Right lung (tissue), 2 donors: ENCODE measurements at regions not wholly inside any gene's neighbourhood (a gene's known extent, or its start where the extent isn't known, plus 50 kb on each side); places are given as distances from the start of the nearest gene placed in this dataset.

ENCODE experiments used
- DNase-seq, 2 donors: peaks; one replicate each; pipeline ENCODE4 v3.0.0-alpha.2; 2013

GRCh38 chr18:78562531-78562961, 417.1 kb upstream of the SALL3 start:
- no peak for DNase-seq

- DNase-seq: no peak
Measured at GRCh38 chr18:78563110-78563509, 416.5 kb upstream of the SALL3 start.

GRCh38 chr18:78564030-78564429, 415.6 kb upstream of the SALL3 start:
- no peak for DNase-seq

GRCh38 chr18:78564518-78564917, 415.1 kb upstream of the SALL3 start:
- no peak for DNase-seq

- no peak for DNase-seq
Measured at GRCh38 chr18:78565240-78565639, 414.4 kb upstream of the SALL3 start.

- DNase-seq: no peak
Measured at GRCh38 chr18:78566065-78566464, 413.6 kb upstream of the SALL3 start.

- DNase-seq: no peak
Measured at GRCh38 chr18:78566720-78567119, 412.9 kb upstream of the SALL3 start.

- no peak for DNase-seq
Measured at GRCh38 chr18:78571063-78571785, 408.4 kb upstream of the SALL3 start.

- DNase-seq: no peak
Measured at GRCh38 chr18:78571831-78572347, 407.7 kb upstream of the SALL3 start.

GRCh38 chr18:78573773-78574172, 405.8 kb upstream of the SALL3 start:
- no peak for DNase-seq

- DNase-seq: no peak
Measured at GRCh38 chr18:78576967-78577366, 402.7 kb upstream of the SALL3 start.

- DNase-seq: no peak
Measured at GRCh38 chr18:78579449-78579848, 400.2 kb upstream of the SALL3 start.

GRCh38 chr18:78579854-78580577, 399.6 kb upstream of the SALL3 start:
- DNase-seq: no peak

GRCh38 chr18:78580835-78581339, 398.7 kb upstream of the SALL3 start:
- no peak for DNase-seq

- no peak for DNase-seq
Measured at GRCh38 chr18:78582181-78582709, 397.4 kb upstream of the SALL3 start.

- no peak for DNase-seq
Measured at GRCh38 chr18:78582898-78583738, 396.5 kb upstream of the SALL3 start.

- DNase-seq: no peak
Measured at GRCh38 chr18:78583739-78584458, 395.7 kb upstream of the SALL3 start.

GRCh38 chr18:78584459-78585022, 395.1 kb upstream of the SALL3 start:
- DNase-seq: no peak

GRCh38 chr18:78586586-78586985, 393.0 kb upstream of the SALL3 start:
- DNase-seq: no peak

- DNase-seq: no peak
Measured at GRCh38 chr18:78587096-78587495, 392.5 kb upstream of the SALL3 start.
